NCI-H524 (cell line): ENCODE measurements at regions not wholly inside any gene's neighbourhood (a gene's known extent, or its start where the extent isn't known, plus 50 kb on each side); places are given as distances from the start of the nearest gene placed in this dataset.
"Not testable (repeated sequence)": the region's sequence is repeated elsewhere in the genome, so short reads cannot be mapped to it uniquely, and the experiment has no call there.

Experiments
- DNase-seq, 2 experiments: peaks; one replicate each; lab custom pipeline; 2025; lab: John Stamatoyannopoulos, UW

GRCh38 chr3:71994906-71995305 lies 210.0 kb upstream of the PROK2 start:
- DNase-seq, result no peak

DNA sequence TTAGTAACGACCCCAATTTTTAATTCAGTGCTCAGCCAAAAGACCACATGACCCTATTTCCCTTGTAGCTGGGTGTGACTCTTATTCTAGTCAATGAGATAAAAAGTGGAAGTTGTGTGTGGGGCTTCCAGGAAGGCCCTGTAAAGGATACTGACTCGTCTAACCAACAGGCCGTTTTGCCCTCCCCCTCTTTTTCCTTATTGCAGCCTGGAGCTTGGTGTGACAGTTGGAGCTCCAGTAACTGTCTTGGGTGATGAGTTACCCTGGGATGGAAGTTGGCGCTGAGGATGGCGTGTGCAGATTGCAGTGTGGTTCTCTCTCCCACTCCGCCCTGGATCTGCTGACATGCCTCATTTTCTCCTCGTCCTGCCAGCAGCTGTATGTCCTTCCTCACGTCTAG lies 209.3 kb upstream of the PROK2 start:
- no peak for DNase-seq

- no peak for DNase-seq
Observed at GRCh38 chr3:71991681-71992080, 206.7 kb upstream of the PROK2 start.

- no peak for DNase-seq
Observed at GRCh38 chr3:71991046-71991445, 206.1 kb upstream of the PROK2 start.

- DNase-seq, result no peak
Observed at GRCh38 chr3:71990545-71990944, 205.6 kb upstream of the PROK2 start.

DNA sequence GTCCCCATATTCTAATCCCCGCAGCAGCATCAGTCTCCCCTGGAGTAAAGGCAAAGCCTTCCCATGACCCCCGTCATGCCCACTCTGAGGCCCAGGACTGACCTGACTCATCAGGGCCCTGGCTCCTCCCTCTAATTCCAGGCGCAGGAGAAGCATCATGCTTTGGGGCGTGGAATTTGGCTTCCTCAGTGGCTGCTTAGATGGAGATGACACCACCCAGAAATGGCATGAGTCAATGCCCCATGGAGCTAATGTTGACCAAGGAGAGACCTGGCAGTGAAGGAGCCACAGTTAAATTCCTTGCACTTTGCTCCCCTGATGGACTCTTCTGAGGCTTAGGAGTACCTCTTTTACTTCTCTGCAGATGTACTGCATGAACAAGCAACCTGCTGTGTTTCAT lies 204.2 kb upstream of the PROK2 start:
- DNase-seq, result no peak

DNA sequence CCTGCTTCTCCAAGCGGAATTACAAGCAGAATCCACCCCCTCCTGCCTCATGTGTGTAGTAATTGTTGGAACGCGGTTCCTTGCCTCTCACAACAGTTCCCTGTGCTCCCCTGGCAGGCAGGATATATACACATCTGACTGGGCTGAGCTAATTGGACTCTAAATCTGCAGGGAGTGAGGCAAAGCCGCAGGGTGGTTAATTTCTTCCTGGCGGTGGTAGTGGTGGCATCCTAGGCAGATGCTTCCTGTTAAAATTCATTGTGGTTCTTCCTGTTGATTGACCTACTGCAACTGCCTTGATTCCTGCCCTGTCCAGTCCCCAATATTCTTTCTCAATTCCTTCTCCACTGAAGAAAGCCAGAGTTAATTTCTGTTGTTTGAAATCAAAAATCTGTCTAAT lies 202.9 kb upstream of the PROK2 start:
- no peak for DNase-seq

DNA sequence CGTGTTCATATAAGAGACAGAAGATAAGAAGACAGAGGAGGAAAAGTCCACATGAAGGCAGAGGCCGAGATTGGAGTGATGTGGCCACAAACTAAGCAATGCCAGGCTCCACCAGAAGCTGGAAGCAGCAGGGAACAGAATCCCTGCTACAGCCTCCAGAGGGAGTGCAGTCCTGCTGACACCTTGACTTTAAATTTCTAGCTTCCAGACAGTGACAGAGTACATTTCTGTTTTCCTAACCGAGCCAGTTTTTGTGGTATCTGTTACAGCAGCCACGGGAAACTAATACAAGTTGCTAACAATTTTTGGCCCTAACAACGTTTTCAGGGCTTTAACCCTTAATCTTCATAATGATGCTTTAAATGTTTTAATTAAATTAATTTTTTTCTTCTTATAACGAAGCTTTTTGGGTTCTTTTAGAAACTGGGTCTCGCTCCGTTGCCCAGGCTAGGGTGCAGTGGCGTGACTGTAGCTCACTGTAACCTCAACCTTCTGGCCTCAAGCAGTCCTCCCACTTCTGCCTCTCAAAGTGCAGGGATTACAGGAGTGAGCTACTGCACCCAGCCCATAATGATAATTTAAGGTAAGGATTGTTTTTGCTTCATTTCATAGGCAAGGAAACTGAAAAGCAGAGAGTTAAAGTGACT lies 202.3 kb upstream of the PROK2 start:
- peak in 1 of 2 experiments; percentile 9 for DNase-seq

DNA sequence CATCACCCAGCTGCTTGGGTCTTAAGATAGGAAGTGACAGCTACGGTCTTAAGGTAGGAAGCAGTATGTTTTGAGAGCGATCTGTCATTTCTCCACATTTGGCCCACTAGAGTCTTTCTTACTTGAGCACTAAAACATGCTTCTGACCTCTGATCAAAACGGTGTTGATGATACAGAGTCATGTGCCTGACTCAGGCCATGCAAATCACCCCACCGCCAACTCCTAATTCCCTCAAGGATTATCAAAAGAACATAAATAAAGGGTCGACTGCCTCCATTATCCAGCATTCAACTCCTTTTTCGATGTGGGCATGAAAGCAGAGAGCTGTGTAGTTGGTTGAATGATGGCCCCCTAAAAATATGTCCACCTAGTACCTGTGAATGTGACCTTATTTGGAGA lies 201.7 kb upstream of the PROK2 start:
- DNase-seq, result no peak

GRCh38 chr3:71984843-71985613 lies 200.1 kb upstream of the PROK2 start:
- no peak for DNase-seq

- DNase-seq, result no peak
Observed at GRCh38 chr3:71983694-71984093, 198.7 kb upstream of the PROK2 start.

DNA sequence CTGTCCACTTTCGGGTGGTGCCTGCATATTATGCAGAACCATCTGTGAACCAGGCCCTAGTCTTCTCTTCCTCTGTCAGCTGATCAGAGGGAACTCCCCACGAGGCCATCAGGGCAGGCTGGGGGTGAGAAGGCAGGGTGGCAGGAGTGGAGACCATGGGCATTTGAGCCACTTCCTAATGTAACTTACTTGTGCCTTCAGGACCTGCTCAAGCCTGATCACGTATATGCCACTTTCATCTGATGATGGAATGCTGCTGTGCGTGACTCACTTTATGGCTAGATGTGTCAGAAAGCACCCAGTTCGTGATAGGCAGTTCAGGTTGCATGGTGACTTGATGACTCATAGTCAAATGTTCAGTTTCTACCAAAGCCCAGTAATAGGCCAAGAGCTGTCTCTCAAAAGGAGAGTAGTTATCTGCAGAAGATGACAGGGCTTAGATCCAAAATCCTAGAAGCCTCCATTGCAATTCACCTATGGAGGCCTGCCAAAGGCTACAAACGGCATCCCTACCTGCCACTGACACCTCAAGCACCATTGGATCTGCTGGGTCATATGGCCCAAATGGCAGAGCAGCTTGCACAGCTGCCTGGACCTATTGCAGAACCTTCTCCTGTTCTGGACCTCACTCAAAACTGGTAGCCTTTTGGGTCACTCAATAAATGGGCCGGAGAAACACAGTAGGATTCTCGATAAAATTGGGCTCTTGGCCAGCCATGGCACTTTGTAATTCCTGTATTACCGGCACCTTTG lies 197.7 kb upstream of the PROK2 start:
- DNase-seq, result not testable (repeated sequence)

DNA sequence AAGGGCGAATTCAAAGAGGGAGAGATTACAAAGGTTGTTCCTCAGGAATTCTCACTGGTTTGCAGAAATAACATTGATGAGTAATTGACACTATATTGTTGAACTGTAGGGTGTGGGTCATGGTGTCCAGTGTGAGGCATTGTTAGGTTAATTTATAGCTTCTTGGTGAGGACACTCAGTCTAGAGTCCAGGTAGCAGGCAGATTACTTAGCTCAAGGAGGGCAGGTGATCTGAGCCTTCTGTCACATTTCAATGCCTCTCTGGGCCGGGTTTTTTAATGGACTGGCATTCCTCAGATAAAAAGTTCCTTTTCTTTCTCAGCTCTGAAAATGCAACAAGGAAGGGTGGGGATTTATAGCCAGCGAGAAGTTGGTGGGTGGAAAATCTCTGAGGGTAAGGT lies 194.2 kb upstream of the PROK2 start:
- DNase-seq, result no peak

- DNase-seq, result no peak
Observed at GRCh38 chr3:71978150-71978721, 193.3 kb upstream of the PROK2 start.

GRCh38 chr3:71977525-71977924 lies 192.6 kb upstream of the PROK2 start:
- no peak for DNase-seq

DNA sequence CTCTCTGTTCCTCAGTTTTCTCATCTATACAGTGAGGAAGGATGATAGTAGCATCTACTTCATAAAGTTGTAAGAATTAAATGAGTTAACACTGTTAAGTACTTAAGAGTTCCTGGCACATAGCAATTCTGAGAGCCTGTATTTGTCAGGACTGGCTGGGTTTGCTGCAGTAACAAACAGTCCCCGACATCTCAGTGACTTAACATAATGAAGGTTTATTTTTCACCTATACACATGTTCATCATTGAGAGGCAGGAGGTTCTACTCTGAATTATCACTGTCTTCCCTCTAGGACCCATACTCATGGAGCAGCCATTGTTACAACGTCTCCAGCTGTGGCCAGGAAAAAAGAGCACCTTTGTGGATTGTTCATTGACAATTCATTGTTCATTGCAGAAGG lies 190.6 kb upstream of the PROK2 start:
- DNase-seq, result no peak

- peak in 1 of 2 experiments; percentile 16 for DNase-seq
Observed at GRCh38 chr3:71974786-71975185, 189.8 kb upstream of the PROK2 start.

DNA sequence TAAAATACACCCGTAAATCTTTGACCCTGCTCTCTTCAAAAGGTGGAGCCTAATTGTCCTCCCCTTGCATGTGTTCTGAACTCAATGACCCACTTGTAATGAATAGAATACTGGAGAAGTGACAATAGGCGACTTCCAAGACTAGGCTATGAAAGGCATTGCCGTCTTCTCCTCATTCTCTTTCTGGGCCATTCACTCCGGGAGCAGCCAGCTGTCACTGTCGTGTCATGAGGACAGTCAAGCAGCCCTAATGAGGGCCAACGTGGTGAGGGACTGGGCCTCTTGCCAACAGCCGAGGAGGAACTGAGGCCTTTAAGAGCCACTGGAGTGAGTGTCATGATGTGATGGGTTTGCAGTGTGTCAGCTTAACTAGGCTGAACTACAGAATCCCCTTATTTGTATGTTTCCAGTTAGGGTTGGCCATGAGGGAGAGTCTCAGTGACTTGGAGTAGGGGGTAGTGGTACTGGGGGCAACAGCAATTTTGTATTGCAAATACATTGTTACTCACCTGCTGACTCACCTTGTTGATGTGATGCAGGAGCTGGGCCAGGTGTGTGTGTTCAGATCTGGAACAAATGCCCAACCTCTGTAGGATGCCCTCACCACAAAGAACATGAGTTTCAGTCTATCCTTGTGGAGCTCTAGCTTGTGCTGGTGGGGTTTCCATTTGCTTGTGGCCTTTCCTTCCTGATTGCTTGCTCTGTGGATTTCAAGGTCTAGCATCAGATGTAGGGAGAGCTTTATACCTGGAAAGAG lies 188.5 kb upstream of the PROK2 start:
- peak; percentile 76 to 88 for DNase-seq

DNA sequence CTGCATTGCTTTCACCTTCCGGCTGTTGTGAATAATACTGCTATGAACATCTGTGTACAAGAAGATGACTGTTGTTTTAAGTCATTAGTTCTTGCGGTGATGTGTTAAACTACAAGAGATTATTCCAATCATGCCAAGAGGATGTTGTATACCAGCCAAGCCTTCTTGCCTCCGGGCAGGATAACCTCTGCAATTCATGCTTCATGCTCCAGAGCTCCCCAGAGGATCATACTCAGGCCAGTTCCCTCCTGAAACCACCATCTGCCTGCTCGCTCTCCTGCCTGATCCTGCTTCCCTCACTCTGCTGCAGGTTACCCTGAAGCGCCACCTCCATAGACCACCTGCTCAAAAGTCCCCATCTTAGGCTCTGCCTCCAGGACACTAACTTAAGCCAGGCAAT lies 187.1 kb upstream of the PROK2 start:
- DNase-seq, result peak; percentile 36 to 67

- DNase-seq, result peak; percentile 88 to 99
Observed at GRCh38 chr3:71968544-71968943, 183.6 kb upstream of the PROK2 start.

- no peak for DNase-seq
Observed at GRCh38 chr3:71966185-71966584, 181.2 kb upstream of the PROK2 start.

GRCh38 chr3:71964170-71964569 lies 179.2 kb upstream of the PROK2 start:
- no peak for DNase-seq
